ENCODE measurements at regions not wholly inside any gene's neighbourhood (a gene's known extent, or its start where the extent isn't known, plus 50 kb on each side); places are given as distances from the start of the nearest gene placed in this dataset.

- Histone ChIP-seq H4K20me1 (ENCODE audit: control insufficient read depth, insufficient read depth, insufficient read length) (no peaks in the 10 kb centered on the region), H3K79me1 (ENCODE audit: insufficient read depth, low read depth, low read length, poor library complexity, severe bottlenecking) (no peaks in the 10 kb centered on the region), H3K27ac (ENCODE audit: insufficient read length, low read depth, low read length) (no peak overlapping the region), H2AFZ (ENCODE audit: low read length) (no peak overlapping the region), H3K14ac (ENCODE audit: insufficient read depth, low read length) (no peak overlapping the region), H3K23me2 (ENCODE audit: insufficient read length, low read depth, low read length, poor library complexity, severe bottlenecking) (no peaks in the 10 kb centered on the region), H3K27me3 (ENCODE audit: insufficient read depth, low read length) (no peaks in the 10 kb centered on the region), H3K4me2 (ENCODE audit: insufficient read depth, insufficient read length, low read length) (no peak overlapping the region), H2AK5ac (ENCODE audit: insufficient read length, low read length) (no peak overlapping the region), H3K79me2 (ENCODE audit: insufficient read depth, low read length) (no peaks in the 10 kb centered on the region), H3K9me3 (ENCODE audit: control insufficient read depth, low read depth, low read length) (no peaks in the 10 kb centered on the region), H3K18ac (ENCODE audit: insufficient read length, low read depth, low read length) (no peak overlapping the region), H3T11ph (ENCODE audit: low read length) (no peak overlapping the region), H4K8ac (replicated peaks; ENCODE audit: insufficient read length, low read depth, low read length) (no peak overlapping the region), H3K4me1 (ENCODE audit: insufficient read depth, low read length) (0 out of 2 replicates have a peak, but pooled peaks cover 3% of the 10 kb centered on the region), H3K4ac (ENCODE audit: low read depth, low read length) (no peak overlapping the region), H2BK20ac (ENCODE audit: low read depth, low read length, poor library complexity, severe bottlenecking) (no peak overlapping the region), H3K56ac (ENCODE audit: insufficient read length, low read depth, low read length) (no peak overlapping the region), H4K91ac (ENCODE audit: insufficient read length, low read depth, low read length) (no peak overlapping the region), H4K5ac (ENCODE audit: insufficient read length, low read depth, low read length) (no peak overlapping the region), H2BK12ac (ENCODE audit: insufficient read length, low read depth, low read length) (no peak overlapping the region), H3K9ac (ENCODE audit: extremely low read depth, insufficient read length, low read length) (no peak overlapping the region), H2BK15ac (ENCODE audit: low read depth, low read length) (no peak overlapping the region), H2BK5ac (ENCODE audit: insufficient read length, low read length) (no peak overlapping the region), H2BK120ac (ENCODE audit: low read depth, low read length, poor library complexity, severe bottlenecking) (no peak overlapping the region), H3K23ac (ENCODE audit: insufficient read length, low read depth, low read length) (no peak overlapping the region)
- H3K27ac Mint-ChIP-seq = no peak overlapping the region
- peaks cover 5 to 7% of the 10 kb centered on the region in 2 experiments for H3K4me1 Mint-ChIP-seq
- no peak for DNase-seq
- no peak for TF ChIP-seq CTCF (conservative IDR thresholded peaks at IDR 0.05)
- H3K27me3 Mint-ChIP-seq (ENCODE audit: low read depth) = no peaks in the 10 kb centered on the region
- H3K36me3 Mint-ChIP-seq (ENCODE audit: insufficient read depth in 1 of 3, low read depth in 3 of 3) = no peaks in the 10 kb centered on the region
- H3K9me3 Mint-ChIP-seq = no peaks in the 10 kb centered on the region
- H3K4me3 Mint-ChIP-seq = no peak overlapping the region
- no CpG with 5 or more reads among the region's 9 CpGs for WGBS (ENCODE audit: extremely low coverage, insufficient read length, low lambda C conversion rate)
Observed at GRCh38 chr1:100624886-100625610, 87.1 kb downstream of the GPR88 start.

Data from H9 (cell line).